HepG2 (cell line): ENCODE measurements at regions not wholly inside any gene's neighbourhood (a gene's known extent, or its start where the extent isn't known, plus 50 kb on each side); places are given as distances from the start of the nearest gene placed in this dataset.

Source experiments
- ATAC-seq: fragments of 200-7000 bp; cut with Tn5 transposase; 3 replicates; pipeline ENCODE4 v1.9.1; 2020; ENCODE audit warnings: mild to moderate bottlenecking, moderate library complexity
- BruUV-seq: library from RNA; stranded (reverse); fragments of 400-500 nt; replicated peaks from 2 replicates; lab custom pipeline; 2021; lab: Mats Ljungman, UMichigan
- CTCF ChIA-PET: fragments of 300-600 bp; formaldehyde crosslinking; extraction: SDS; loops from one replicate; lab custom pipeline; 2021; ENCODE audit warnings: low total read pairs, inconsistent platforms, low intra/inter-chr PET ratio; lab: Yijun Ruan, JAX
- POLR2A ChIA-PET: fragments of 350-600 bp; sonication (Branson Sonifier 250); formaldehyde crosslinking; loops from one replicate; lab custom pipeline; 2020; ENCODE audit warnings: antibody characterized with exemption, inconsistent platforms; lab: Yijun Ruan, JAX
- DNase-seq: peaks from one replicate; pipeline ENCODE4 v3.0.0-alpha.2; 2015; ENCODE audit warnings: low spot score
- FAIRE-seq: peaks from 3 replicates; lab custom pipeline; 2011; peaks lifted over from hg19 to GRCh38; lab: Jason Lieb, UNC
- H2AFZ ChIP-seq: one replicate; pipeline ENCODE4 v1.6.1; 2011; ENCODE audit warnings: low read length, inconsistent platforms
- H3K27ac ChIP-seq: fragments of 300-600 bp; 3 replicates; pipeline ENCODE4 v1.8.0; 2011; ENCODE audit warnings: mixed run types, mild to moderate bottlenecking, mixed read lengths, low read length, inconsistent platforms; ENCODE audit not compliant: insufficient read depth; ENCODE audit errors: extremely low read length
- H3K27me3 ChIP-seq, 2 experiments: fragments of 200-600 bp in 1 of 2; 2 replicates in 1 of 2; 3 replicates in 1 of 2; pipeline versions ENCODE4 v1.6.0 to v1.8.0; 2011; ENCODE audit warnings: low read length in 2 of 2, mild to moderate bottlenecking in 2 of 2, moderate library complexity in 2 of 2, inconsistent platforms in 1 of 2; ENCODE audit not compliant: insufficient read depth in 2 of 2, control insufficient read depth in 1 of 2
- H3K36me3 ChIP-seq, 2 experiments: fragments of 200-600 bp in 1 of 2; replicated peaks in 1 of 2; 2 replicates in 1 of 2; 3 replicates in 1 of 2; pipeline versions ENCODE4 v1.5.1 to v1.8.0; 2011; ENCODE audit warnings: low read length in 2 of 2, inconsistent platforms in 1 of 2; ENCODE audit not compliant: insufficient read depth in 2 of 2, control insufficient read depth in 1 of 2
- H3K4me1 ChIP-seq: 2 replicates; pipeline ENCODE4 v1.5.1; 2012; ENCODE audit warnings: low read length, inconsistent platforms; ENCODE audit not compliant: insufficient read depth
- H3K4me2 ChIP-seq: 2 replicates; pipeline ENCODE4 v1.6.0; 2011; ENCODE audit warnings: low read depth, low read length, inconsistent platforms
- H3K4me3 ChIP-seq, 3 experiments: fragments of 200-600 bp in 1 of 3; sonication (generic), shearing (Covaris generic) in 1 of 3; replicated peaks in 1 of 3; 2 replicates each; pipeline ENCODE4 v1.5.1; 2011 to 2016; ENCODE audit warnings: low read length in 3 of 3, inconsistent platforms in 2 of 3, low read depth in 2 of 3, mild to moderate bottlenecking in 2 of 3, control low read depth in 1 of 3, mixed read lengths in 1 of 3; ENCODE audit not compliant: insufficient read depth in 1 of 3
- H3K79me2 ChIP-seq: one replicate; pipeline ENCODE4 v1.6.1; 2011; ENCODE audit warnings: low read length, inconsistent platforms; ENCODE audit not compliant: insufficient read depth
- H3K9ac ChIP-seq: 2 replicates; pipeline ENCODE4 v1.6.0; 2011; ENCODE audit warnings: mild to moderate bottlenecking, low read depth, low read length, inconsistent platforms; ENCODE audit not compliant: insufficient read depth
- H3K9me3 ChIP-seq: 2 replicates; pipeline ENCODE4 v1.5.1; 2012; ENCODE audit warnings: mild to moderate bottlenecking, low read length
- H4K20me1 ChIP-seq: 2 replicates; pipeline ENCODE4 v1.6.0; 2011; ENCODE audit warnings: inconsistent platforms, mild to moderate bottlenecking, low read length, moderate library complexity; ENCODE audit not compliant: insufficient read depth
- HBP1 ChIP-seq: IDR thresholded peaks from 2 replicates; pipeline ENCODE4 v1.6.1; 2016; ENCODE audit warnings: low read depth, control low read depth
- NFKBIZ ChIP-seq: IDR thresholded peaks from 2 replicates; pipeline ENCODE4 v1.6.1; 2018; ENCODE audit warnings: missing genetic modification reagents, missing compliant biosample characterization
- TAF15 ChIP-seq: fragments of 200-400 bp; formaldehyde crosslinking; IDR thresholded peaks from one replicate; pipeline ENCODE4 v1.6.1; 2018; ENCODE audit warnings: mild to moderate bottlenecking, low read depth, low read length; ENCODE audit not compliant: poor library complexity, severe bottlenecking
- ZNF343 ChIP-seq: sonication (generic); formaldehyde crosslinking; IDR thresholded peaks from 2 replicates; pipeline ENCODE4 v1.4.0; 2020; ENCODE audit warnings: mild to moderate bottlenecking, missing genetic modification reagents
- ZNF704 ChIP-seq: sonication (generic); formaldehyde crosslinking; IDR thresholded peaks from 2 replicates; pipeline ENCODE4 v1.8.1; 2023; ENCODE audit warnings: mild to moderate bottlenecking, inconsistent platforms, moderate library complexity, missing genetic modification reagents, borderline replicate concordance
- WGBS: methylation state at CpG from one replicate; pipeline ENCODE4 v1.1.6; 2017; ENCODE audit warnings: low lambda C conversion rate; 5-methylcytosine and 5-hydroxymethylcytosine counted together
- in situ Hi-C: cut with HindIII; loops from 2 replicates; pipeline ENCODE4 v1.10.0; 2017; ENCODE audit warnings: low pct_unique_long_range_greater_than_20kb; ENCODE audit not compliant: extremely low pct_ligation_motif_present
- intact Hi-C: fragments of 100-400 bp; cut with micrococcal nuclease; formaldehyde crosslinking; loops from one replicate; pipeline ENCODE4 v1.10.0; 2022; ENCODE audit not compliant: unreplicated experiment

DNA sequence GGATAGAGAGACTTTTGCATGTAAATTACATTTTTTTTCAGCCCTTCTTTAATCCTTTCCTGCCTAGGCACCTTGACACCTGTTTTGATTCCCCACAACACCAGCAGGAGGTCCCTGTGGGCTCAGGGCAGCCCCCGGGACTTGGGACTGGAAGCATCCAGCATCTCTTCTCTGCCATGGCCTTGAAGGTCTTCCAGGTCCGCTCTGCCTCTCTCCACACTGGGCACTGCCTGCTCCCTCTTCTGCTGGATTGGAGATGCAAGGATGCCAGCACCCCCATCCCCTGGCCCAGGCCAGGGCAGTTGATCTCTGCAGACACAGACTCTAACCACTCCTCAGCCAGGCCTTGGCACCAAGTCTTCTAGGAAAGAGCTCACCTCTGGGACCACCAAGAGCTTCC lies 134.5 kb upstream of the C14orf180 start:
- ATAC-seq (no peak), DNase-seq (no peak), FAIRE-seq (no peak)
- in situ Hi-C loops (no loop called here), intact Hi-C loops (no loop called here)
- Histone ChIP-seq H3K79me2 (no peaks in the 10 kb centered on the region), H3K9me3 (peaks cover 14% of the 10 kb centered on the region), H3K4me1 (no peaks in the 10 kb centered on the region), H2AFZ (no peak overlapping the region), H3K4me2 (no peak overlapping the region), H3K36me3 (no peaks in the 10 kb centered on the region), H3K27ac (no peak overlapping the region), H3K27me3 (peaks cover 5 to 26% of the 10 kb centered on the region in 2 experiments), H3K4me3 (no peak overlapping the region), H3K9ac (no peak overlapping the region), H4K20me1 (no peaks in the 10 kb centered on the region)
- POLR2A ChIA-PET: no interaction called here
- CTCF ChIA-PET: no interaction called here
- WGBS: 5% methylated on average over 2 of the region's 2 CpGs
- no TSS peak for BruUV-seq
- TF ChIP-seq ZNF704 (CRISPR knock-in tag): no peak
- TF ChIP-seq NFKBIZ (CRISPR knock-in tag): no peak
- TF ChIP-seq TAF15: no peak
- no peak for TF ChIP-seq ZNF343 (CRISPR knock-in tag)

DNA sequence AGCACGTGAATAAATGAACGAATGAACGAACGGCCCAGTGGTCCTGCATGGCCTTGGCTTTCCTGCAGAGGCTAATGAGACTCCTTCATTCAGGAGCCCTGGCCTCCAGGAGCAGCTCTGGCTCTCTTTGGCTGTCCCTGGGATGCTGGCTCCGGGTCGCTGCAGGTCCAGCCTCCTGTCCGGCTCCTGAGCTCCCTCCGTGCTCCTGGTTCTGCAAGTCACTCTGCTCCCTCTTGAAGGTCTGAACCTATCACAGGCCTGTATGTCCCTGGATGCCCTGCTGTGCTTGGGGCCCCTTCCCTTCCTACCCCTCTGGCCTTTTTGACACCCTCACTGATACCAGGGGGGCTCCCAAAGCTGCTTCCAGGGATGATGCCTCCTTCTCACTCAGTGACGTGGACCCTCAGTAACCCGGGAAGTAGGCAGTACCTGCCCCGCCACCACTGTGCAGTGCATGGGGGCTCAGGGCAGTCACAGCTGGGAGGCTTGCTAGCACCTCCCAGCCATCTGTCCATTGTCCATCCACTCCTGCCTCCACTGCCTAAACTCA lies 133.7 kb upstream of the C14orf180 start:
- no peak overlapping the region for H3K4me2 ChIP-seq
- H3K4me1 ChIP-seq: no peaks in the 10 kb centered on the region
- peaks cover 14% of the 10 kb centered on the region for H3K9me3 ChIP-seq
- H3K27me3 ChIP-seq: peaks cover 4 to 18% of the 10 kb centered on the region in 2 experiments
- FAIRE-seq: no peak
- no peak for DNase-seq
- intact Hi-C loops (no loop called here), in situ Hi-C loops (no loop called here)
- H4K20me1 ChIP-seq: no peaks in the 10 kb centered on the region
- no TSS peak for BruUV-seq
- H3K27ac ChIP-seq: no peak overlapping the region
- no peak for ATAC-seq
- POLR2A ChIA-PET: no interaction called here
- TF ChIP-seq HBP1: no peak
- H3K36me3 ChIP-seq: no peaks in the 10 kb centered on the region
- H3K9ac ChIP-seq: no peak overlapping the region
- H3K4me3 ChIP-seq: no peak overlapping the region
- WGBS: 0% methylated on average over 4 of the region's 11 CpGs
- CTCF ChIA-PET: no interaction called here
- H3K79me2 ChIP-seq: no peaks in the 10 kb centered on the region
- H2AFZ ChIP-seq: no peak overlapping the region
